IPS-15b (cell line): ENCODE measurements at regions not wholly inside any gene's neighbourhood (a gene's known extent, or its start where the extent isn't known, plus 50 kb on each side); places are given as distances from the start of the nearest gene placed in this dataset.

Experiments
- H3K27me3 ChIP-seq: one replicate; pipeline ENCODE4 v1.6.1; 2013; ENCODE audit warnings: low read length; ENCODE audit not compliant: control insufficient read depth, insufficient read depth
- H3K36me3 ChIP-seq: one replicate; pipeline ENCODE4 v1.6.1; 2013; ENCODE audit warnings: low read length; ENCODE audit not compliant: control insufficient read depth, insufficient read depth
- H3K4me1 ChIP-seq: one replicate; pipeline ENCODE4 v1.6.1; 2013; ENCODE audit warnings: mild to moderate bottlenecking, low read length; ENCODE audit not compliant: control insufficient read depth, insufficient read depth
- H3K4me3 ChIP-seq: one replicate; pipeline ENCODE4 v1.5.1; 2013; ENCODE audit warnings: low read depth, low read length
- H3K9ac ChIP-seq: one replicate; pipeline ENCODE4 v1.6.1; 2013; ENCODE audit warnings: low read depth, mild to moderate bottlenecking, low read length
- H3K9me3 ChIP-seq: one replicate; pipeline ENCODE4 v1.6.1; 2013; ENCODE audit warnings: mild to moderate bottlenecking, low read length; ENCODE audit not compliant: control insufficient read depth, insufficient read depth

DNA sequence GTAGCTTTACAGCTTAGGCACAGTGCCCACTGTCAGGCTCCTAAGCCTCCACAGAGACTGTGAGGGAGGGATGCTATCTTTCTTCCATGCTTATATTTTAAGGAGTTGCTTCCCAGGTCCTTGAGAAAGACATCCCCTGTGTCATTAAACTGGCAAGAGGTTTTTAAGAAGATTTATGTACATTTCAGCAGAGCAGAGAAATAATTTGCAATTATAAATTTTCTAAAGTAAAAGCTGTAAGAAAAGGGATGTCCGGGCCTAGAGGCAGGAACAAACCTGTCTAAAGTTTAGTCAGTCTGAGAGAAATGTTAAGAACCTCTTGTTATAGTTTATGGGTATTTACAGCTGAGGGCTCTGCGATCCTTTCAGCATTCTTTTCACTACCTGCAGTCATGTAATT, 716.1 kb downstream of the SLC16A7 start:
- Histone ChIP-seq H3K9ac (no peak overlapping the region), H3K9me3 (no peaks in the 10 kb centered on the region), H3K27me3 (no peaks in the 10 kb centered on the region), H3K36me3 (no peaks in the 10 kb centered on the region), H3K4me3 (no peak overlapping the region), H3K4me1 (no peaks in the 10 kb centered on the region)

DNA sequence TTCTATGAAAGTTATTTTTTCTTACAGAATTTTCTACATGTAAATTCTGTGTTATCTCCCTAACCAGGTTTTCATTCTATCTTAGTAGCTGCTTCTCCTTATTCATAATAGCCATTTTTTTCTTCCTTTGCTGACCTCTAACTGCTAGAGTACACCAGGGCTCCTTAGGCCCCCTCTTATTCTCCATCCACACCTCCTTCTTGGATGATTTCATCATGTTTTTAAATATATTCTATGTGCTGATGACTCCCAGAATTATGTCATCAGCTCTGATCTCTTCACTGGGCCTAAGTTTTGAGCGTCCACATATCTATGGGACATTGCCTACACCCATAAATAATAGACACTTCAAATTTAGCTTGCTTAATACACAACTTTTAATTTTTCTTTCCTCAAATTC, 721.5 kb downstream of the SLC16A7 start:
- H3K4me1 ChIP-seq: no peaks in the 10 kb centered on the region
- no peaks in the 10 kb centered on the region for H3K36me3 ChIP-seq
- H3K9ac ChIP-seq: no peak overlapping the region
- no peaks in the 10 kb centered on the region for H3K27me3 ChIP-seq
- H3K9me3 ChIP-seq: no peaks in the 10 kb centered on the region
- no peak overlapping the region for H3K4me3 ChIP-seq

- H3K9me3 ChIP-seq: no peaks in the 10 kb centered on the region
- H3K27me3 ChIP-seq: no peaks in the 10 kb centered on the region
- no peak overlapping the region for H3K4me3 ChIP-seq
- no peak overlapping the region for H3K9ac ChIP-seq
- H3K36me3 ChIP-seq: no peaks in the 10 kb centered on the region
- H3K4me1 ChIP-seq: no peaks in the 10 kb centered on the region
These were observed 728.9 kb downstream of the SLC16A7 start for GRCh38 chr12:60324746-60325145.

DNA sequence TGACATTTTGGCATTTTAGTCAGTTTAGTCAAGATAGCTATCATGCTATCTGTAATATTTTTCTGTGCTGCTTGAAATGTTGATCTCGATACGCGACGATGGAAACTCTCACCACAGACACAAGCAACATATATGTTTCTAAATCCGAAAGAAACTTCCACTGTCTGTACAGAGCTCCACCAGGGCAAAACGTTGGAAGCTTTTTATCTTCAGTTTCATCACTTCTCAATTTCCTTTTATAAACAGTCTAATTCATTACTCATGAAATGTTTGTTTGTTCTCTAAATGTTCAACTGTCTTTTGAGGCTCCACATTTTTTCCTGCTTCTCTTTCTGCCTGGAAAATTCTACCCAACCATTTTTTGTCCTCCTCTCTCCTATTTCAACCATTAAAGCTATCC, 737.6 kb downstream of the SLC16A7 start:
- Histone ChIP-seq H3K9me3 (no peaks in the 10 kb centered on the region), H3K4me3 (no peak overlapping the region), H3K9ac (no peak overlapping the region), H3K4me1 (no peaks in the 10 kb centered on the region), H3K27me3 (no peaks in the 10 kb centered on the region), H3K36me3 (no peaks in the 10 kb centered on the region)

DNA sequence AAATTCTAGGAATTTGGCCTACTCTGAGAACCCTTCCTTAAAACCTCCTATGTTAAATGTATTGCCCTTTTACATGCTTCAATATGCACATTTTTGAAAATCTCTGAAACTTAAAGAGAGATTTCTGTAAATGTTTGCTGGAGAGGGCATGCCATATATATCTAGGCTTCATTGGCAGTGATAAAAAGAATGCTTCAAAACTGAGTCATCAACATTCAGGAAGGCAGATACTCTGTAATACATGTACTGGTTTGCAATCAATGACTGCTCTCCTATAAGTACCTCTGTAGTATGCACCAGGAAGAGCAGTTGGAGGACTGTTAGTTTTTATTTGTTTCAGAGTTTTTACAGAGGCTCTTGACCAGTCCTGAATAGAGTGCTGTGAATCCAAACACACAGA, 739.9 kb downstream of the SLC16A7 start:
- Histone ChIP-seq H3K4me1 (no peaks in the 10 kb centered on the region), H3K9ac (no peak overlapping the region), H3K27me3 (no peaks in the 10 kb centered on the region), H3K36me3 (no peaks in the 10 kb centered on the region), H3K4me3 (no peak overlapping the region), H3K9me3 (no peaks in the 10 kb centered on the region)

DNA sequence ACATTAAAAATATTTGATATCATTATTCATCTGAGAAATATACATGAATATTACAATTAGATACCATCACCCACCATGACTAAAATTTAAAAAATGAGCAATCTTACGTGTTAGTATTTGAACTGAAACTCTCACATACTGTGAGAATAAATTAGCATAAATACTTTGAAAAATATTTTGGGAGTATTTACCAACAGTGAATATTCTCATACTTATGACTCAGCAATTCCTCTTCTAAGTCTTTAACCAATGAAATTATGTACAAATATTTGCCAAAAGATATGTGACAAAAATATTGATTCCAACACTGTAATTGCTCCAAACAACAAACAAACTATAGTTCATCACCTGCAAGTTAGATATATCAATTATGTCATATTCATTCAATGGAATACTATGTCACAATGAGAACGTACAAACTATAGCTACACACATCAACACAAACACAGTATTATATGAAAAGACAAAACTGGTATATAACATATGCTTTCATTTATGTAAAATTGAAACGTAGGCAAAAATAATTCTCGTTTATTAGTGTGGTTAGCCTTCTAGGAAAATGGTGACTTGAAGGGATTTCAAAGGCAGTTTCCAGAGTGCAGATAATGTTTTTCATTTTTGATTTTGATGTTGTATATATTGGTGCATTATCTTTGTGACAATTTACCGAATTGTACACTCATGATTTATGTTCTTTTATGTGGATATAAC, 742.2 kb downstream of the SLC16A7 start:
- Histone ChIP-seq H3K27me3 (no peaks in the 10 kb centered on the region), H3K4me3 (no peak overlapping the region), H3K9ac (no peak overlapping the region), H3K36me3 (no peaks in the 10 kb centered on the region), H3K4me1 (no peaks in the 10 kb centered on the region), H3K9me3 (no peaks in the 10 kb centered on the region)

GRCh38 chr12:60345442-60345841, 749.6 kb downstream of the SLC16A7 start:
- H3K4me3 ChIP-seq: no peak overlapping the region
- no peaks in the 10 kb centered on the region for H3K9me3 ChIP-seq

GRCh38 chr12:60349232-60349978, 753.6 kb downstream of the SLC16A7 start:
- Histone ChIP-seq H3K4me3 (no peak overlapping the region), H3K9me3 (no peaks in the 10 kb centered on the region), H3K27me3 (no peaks in the 10 kb centered on the region), H3K9ac (no peak overlapping the region), H3K36me3 (no peaks in the 10 kb centered on the region), H3K4me1 (no peaks in the 10 kb centered on the region)

More at GRCh38 chr12:60345442-60345841, 749.6 kb downstream of the SLC16A7 start:
- H3K9ac ChIP-seq: no peak overlapping the region
- no peaks in the 10 kb centered on the region for H3K4me1 ChIP-seq
- H3K27me3 ChIP-seq: no peaks in the 10 kb centered on the region
- no peaks in the 10 kb centered on the region for H3K36me3 ChIP-seq

DNA sequence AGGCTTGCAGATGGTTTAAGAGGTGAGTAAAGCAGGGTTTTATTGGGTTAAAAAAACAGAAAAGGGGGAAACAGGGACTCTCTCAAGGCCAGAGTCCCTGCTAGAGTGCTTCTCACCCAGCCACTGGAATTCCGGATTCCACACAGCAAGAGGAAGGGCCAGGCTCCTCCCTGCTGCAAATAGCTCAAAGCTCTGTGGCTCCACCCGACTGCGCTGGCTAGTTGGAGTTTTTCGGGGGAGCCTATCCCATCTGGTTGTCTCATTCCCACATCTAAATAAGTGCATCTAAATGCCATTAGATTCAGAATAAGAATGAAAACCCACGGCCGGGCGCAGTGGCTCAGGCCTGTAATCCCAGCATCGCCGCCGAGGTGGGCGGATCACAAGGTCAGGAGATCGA, 791.5 kb downstream of the SLC16A7 start:
- Histone ChIP-seq H3K36me3 (no peaks in the 10 kb centered on the region), H3K9ac (no peak overlapping the region), H3K9me3 (no peaks in the 10 kb centered on the region), H3K4me1 (no peaks in the 10 kb centered on the region), H3K27me3 (no peaks in the 10 kb centered on the region), H3K4me3 (no peak overlapping the region)

- Histone ChIP-seq H3K4me3 (no peak overlapping the region), H3K27me3 (no peaks in the 10 kb centered on the region), H3K4me1 (no peaks in the 10 kb centered on the region), H3K9me3 (no peaks in the 10 kb centered on the region), H3K9ac (no peak overlapping the region), H3K36me3 (no peaks in the 10 kb centered on the region)
These were observed 795.2 kb downstream of the SLC16A7 start for GRCh38 chr12:60391051-60391450.

DNA sequence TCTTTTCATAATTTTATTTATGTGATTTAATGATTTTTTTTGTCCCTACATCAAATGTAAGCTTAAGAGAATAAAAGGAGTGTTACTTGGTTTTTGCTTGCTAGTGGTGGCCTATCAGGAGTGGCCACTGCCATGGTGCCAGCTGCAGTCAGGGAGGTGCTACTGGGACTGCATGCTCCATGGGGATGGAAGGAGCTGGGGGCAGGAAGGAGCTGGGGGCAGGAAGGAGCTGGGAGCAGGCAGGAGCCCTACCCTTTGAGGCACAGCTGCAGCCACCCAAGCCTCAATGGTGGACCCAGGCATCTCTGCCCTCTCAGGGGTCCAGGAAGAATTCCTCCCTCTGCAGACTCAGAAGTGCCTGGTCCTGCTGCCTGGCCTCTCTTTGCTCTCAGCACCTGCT, 796.0 kb downstream of the SLC16A7 start:
- Histone ChIP-seq H3K9ac (no peak overlapping the region), H3K4me1 (no peaks in the 10 kb centered on the region), H3K27me3 (no peaks in the 10 kb centered on the region), H3K9me3 (no peaks in the 10 kb centered on the region), H3K4me3 (no peak overlapping the region), H3K36me3 (no peaks in the 10 kb centered on the region)

GRCh38 chr12:60393093-60393492, 797.3 kb downstream of the SLC16A7 start:
- Histone ChIP-seq H3K4me1 (no peaks in the 10 kb centered on the region), H3K27me3 (no peaks in the 10 kb centered on the region), H3K9ac (no peak overlapping the region), H3K36me3 (no peaks in the 10 kb centered on the region), H3K4me3 (no peak overlapping the region), H3K9me3 (no peaks in the 10 kb centered on the region)
